ENCODE measurements at regions not wholly inside any gene's neighbourhood (a gene's known extent, or its start where the extent isn't known, plus 50 kb on each side); places are given as distances from the start of the nearest gene placed in this dataset.

GRCh38 chr14:76651410-76652055 lies 109.7 kb upstream of the VASH1 start:
- no peak for TF ChIP-seq POLR2A (IDR thresholded peaks at IDR 0.05)
- TF ChIP-seq CTCF (IDR thresholded peaks at IDR 0.05): no peak
